Breast epithelium (tissue), 4 donors: ENCODE measurements at regions not wholly inside any gene's neighbourhood (a gene's known extent, or its start where the extent isn't known, plus 50 kb on each side); places are given as distances from the start of the nearest gene placed in this dataset.

Experiments
- DNase-seq, 2 donors: peaks; one replicate each; pipeline ENCODE4 v3.0.0-alpha.2; 2019; ENCODE audit warnings: low spot score in 2 of 2
- H3K27ac ChIP-seq, 2 donors: fragments of 200-600 bp; sonication (generic) in 1 of 2; one replicate each; pipeline ENCODE4 v1.5.1; 2016 to 2019; ENCODE audit warnings: mild to moderate bottlenecking in 1 of 2
- H3K27me3 ChIP-seq, 2 donors: fragments of 200-600 bp; sonication (generic) in 1 of 2; one replicate each; pipeline versions ENCODE4 v1.5.1 to v1.6.0; 2017 to 2019; ENCODE audit warnings: control low read depth in 1 of 2, mild to moderate bottlenecking in 1 of 2
- H3K36me3 ChIP-seq: fragments of 200-600 bp; one replicate; pipeline ENCODE4 v1.5.1; 2019
- H3K4me1 ChIP-seq, 2 donors: fragments of 200-600 bp; sonication (generic); one replicate each; pipeline ENCODE4 v1.5.1; 2016 to 2019; ENCODE audit warnings: control low read depth in 1 of 2
- H3K4me3 ChIP-seq, 3 donors: fragments of 200-600 bp; sonication (generic); 1 replicate in 2 of 3; 2 replicates in 1 of 3; pipeline ENCODE4 v1.5.1; 2016 to 2019; ENCODE audit warnings: mild to moderate bottlenecking in 3 of 3, moderate library complexity in 2 of 3
- H3K9me3 ChIP-seq, 2 donors: fragments of 200-600 bp; sonication (generic) in 1 of 2; one replicate each; pipeline ENCODE4 v1.5.1; 2016 to 2019; ENCODE audit warnings: control low read depth in 1 of 2
- POLR2A ChIP-seq: fragments of 450-650 bp; IDR thresholded peaks from one replicate; pipeline ENCODE4 v1.6.1; 2016; ENCODE audit warnings: antibody characterized with exemption, mild to moderate bottlenecking, moderate library complexity
- POLR2AphosphoS5 ChIP-seq, 3 donors: sonication (generic); formaldehyde crosslinking; IDR thresholded peaks; one replicate each; pipeline ENCODE4 v1.6.1; 2017; ENCODE audit warnings: antibody characterized with exemption in 3 of 3
- intact Hi-C: fragments of 100-400 bp; cut with DNase I; formaldehyde crosslinking; loops from one replicate; pipeline ENCODE4 v1.15.1; 2023; ENCODE audit warnings: low total_unique reads
- TF ChIP-seq, protein P1 (sequence below), 3 donors: fragments of 450-650 bp; IDR thresholded peaks; one replicate each; pipeline ENCODE4 v1.5.1; 2016 to 2017; ENCODE audit warnings: antibody characterized with exemption in 3 of 3, mild to moderate bottlenecking in 3 of 3, moderate library complexity in 3 of 3

DNA sequence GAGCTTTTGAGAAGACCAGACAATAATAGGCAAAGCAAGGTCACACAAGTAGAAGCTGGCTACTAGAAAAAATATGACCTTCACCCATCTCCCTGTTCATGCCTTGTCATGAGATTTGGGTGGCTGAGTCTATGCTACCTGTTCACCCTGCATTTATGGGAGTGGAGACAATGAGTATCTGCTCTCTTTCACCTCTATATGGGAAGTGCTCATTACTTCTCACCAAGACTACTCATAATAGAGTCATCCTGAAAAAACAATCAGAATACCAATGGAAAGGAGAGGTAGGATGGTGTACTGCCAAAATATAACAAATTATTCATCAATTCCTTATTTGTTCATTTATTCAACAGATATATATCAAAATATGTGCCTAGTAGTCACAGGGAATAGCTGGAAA lies 921.8 kb upstream of the INTU start:
- H3K27me3 ChIP-seq: no peaks in the 10 kb centered on the region
- H3K4me3 ChIP-seq: no peak overlapping the region
- no peak for DNase-seq
- no peaks in the 10 kb centered on the region for H3K36me3 ChIP-seq
- no peaks in the 10 kb centered on the region for H3K4me1 ChIP-seq
- TF ChIP-seq POLR2AphosphoS5 (IDR thresholded peaks at IDR 0.05) (no peak), POLR2A (no peak)
- TF ChIP-seq, protein P1, sequence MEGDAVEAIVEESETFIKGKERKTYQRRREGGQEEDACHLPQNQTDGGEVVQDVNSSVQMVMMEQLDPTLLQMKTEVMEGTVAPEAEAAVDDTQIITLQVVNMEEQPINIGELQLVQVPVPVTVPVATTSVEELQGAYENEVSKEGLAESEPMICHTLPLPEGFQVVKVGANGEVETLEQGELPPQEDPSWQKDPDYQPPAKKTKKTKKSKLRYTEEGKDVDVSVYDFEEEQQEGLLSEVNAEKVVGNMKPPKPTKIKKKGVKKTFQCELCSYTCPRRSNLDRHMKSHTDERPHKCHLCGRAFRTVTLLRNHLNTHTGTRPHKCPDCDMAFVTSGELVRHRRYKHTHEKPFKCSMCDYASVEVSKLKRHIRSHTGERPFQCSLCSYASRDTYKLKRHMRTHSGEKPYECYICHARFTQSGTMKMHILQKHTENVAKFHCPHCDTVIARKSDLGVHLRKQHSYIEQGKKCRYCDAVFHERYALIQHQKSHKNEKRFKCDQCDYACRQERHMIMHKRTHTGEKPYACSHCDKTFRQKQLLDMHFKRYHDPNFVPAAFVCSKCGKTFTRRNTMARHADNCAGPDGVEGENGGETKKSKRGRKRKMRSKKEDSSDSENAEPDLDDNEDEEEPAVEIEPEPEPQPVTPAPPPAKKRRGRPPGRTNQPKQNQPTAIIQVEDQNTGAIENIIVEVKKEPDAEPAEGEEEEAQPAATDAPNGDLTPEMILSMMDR (IDR thresholded peaks at IDR 0.05): no peak
- intact Hi-C loops: no loop called here
- no peak overlapping the region for H3K27ac ChIP-seq
- no peaks in the 10 kb centered on the region for H3K9me3 ChIP-seq

DNA sequence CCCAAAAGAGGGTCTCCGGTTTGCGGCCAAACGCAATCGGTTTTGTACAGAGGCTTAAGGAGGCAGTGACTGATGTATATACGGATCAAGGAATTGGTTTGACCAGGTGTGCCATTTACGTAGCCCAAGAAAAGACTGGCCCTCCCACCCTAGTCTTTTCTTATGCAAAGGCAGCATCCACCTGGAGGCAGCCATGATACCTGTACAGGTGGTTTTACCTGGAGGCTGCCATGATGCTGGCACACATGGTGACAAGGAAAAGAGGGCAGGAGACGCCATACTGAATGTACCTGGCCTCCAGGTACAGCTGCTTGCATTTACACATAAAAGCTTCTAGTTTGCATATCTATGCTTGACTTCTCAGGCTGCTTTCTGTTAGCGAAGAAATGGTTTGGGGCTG lies 917.7 kb upstream of the INTU start:
- intact Hi-C loops: no loop called here
- TF ChIP-seq, protein P1 (IDR thresholded peaks at IDR 0.05): no peak
- TF ChIP-seq POLR2AphosphoS5 (IDR thresholded peaks at IDR 0.05) (no peak), POLR2A (no peak)
- no peaks in the 10 kb centered on the region for H3K27me3 ChIP-seq
- H3K27ac ChIP-seq: no peak overlapping the region
- H3K4me1 ChIP-seq: no peaks in the 10 kb centered on the region
- H3K9me3 ChIP-seq: no peaks in the 10 kb centered on the region
- H3K4me3 ChIP-seq: no peak overlapping the region
- no peak for DNase-seq
- no peaks in the 10 kb centered on the region for H3K36me3 ChIP-seq

DNA sequence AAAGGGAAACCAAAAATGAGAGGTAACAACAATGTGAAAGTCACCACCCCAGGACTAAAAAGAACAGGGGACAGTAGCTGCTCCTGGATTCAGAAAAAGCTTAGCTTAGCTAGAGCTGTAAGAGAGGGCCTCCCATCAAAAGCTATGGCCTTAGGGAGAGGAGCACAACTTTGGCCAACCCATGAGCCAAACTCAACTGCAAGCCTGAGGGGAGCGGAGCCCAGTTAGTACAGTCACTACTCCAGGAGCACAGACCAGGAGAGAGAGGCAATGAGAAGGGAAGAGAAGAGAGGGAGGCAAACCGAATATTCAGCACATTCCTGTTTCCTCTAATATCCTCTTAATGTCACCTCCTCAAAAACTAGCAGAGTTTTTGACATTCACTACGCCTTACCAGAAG lies 917.1 kb upstream of the INTU start:
- intact Hi-C loops: no loop called here
- Histone ChIP-seq H3K4me3 (no peak overlapping the region), H3K4me1 (no peaks in the 10 kb centered on the region), H3K9me3 (no peaks in the 10 kb centered on the region), H3K27me3 (no peaks in the 10 kb centered on the region), H3K36me3 (no peaks in the 10 kb centered on the region), H3K27ac (no peak overlapping the region)
- DNase-seq: no peak
- TF ChIP-seq, protein P1 (IDR thresholded peaks at IDR 0.05): no peak
- TF ChIP-seq POLR2AphosphoS5 (IDR thresholded peaks at IDR 0.05): no peak
- TF ChIP-seq POLR2A: no peak

DNA sequence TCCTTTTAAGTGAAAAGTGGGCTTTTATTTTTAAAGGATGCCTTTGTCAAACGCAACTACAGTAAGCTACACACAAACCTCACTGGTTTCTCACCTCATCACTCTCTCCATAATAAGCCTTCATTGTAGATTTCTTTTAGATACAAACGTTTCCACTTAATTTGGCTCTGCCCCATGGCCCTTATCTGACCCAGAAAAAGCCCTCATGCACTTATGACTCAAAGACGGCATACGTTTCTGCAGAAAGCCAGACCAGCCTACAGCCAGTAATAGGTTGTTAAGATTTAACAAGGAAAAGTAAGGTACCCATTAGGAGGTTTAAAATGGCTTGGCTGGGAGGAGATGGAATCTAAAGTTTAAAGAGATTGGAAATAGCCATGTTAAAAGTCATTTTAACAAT lies 914.6 kb upstream of the INTU start:
- no peak for TF ChIP-seq POLR2A
- TF ChIP-seq, protein P1 (IDR thresholded peaks at IDR 0.05): no peak
- no peak for TF ChIP-seq POLR2AphosphoS5 (IDR thresholded peaks at IDR 0.05)
- intact Hi-C loops: no loop called here
- H3K27ac ChIP-seq: no peak overlapping the region
- H3K36me3 ChIP-seq: no peaks in the 10 kb centered on the region
- DNase-seq: no peak
- H3K9me3 ChIP-seq: no peaks in the 10 kb centered on the region
- no peak overlapping the region for H3K4me3 ChIP-seq
- H3K4me1 ChIP-seq: no peaks in the 10 kb centered on the region
- H3K27me3 ChIP-seq: no peaks in the 10 kb centered on the region

DNA sequence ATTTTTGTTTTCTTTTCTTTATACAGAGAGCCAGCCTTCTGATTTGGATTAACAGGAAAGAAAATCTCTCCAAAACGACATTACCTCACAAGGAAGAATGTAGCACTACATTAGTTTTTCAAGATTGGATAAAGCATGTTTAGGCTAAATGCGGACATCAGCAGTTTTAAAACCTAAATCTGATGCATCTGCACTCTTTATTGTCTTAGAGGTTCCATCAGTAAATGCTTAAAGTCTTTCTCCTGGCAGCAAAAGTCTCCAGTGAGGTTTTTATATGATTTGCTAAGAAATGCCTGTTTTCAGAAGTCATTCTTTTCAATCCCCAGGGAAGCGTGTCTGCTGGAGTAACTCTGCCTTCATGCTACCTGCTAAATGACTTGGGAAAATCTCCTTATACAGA lies 912.9 kb upstream of the INTU start:
- Histone ChIP-seq H3K27me3 (no peaks in the 10 kb centered on the region), H3K36me3 (no peaks in the 10 kb centered on the region), H3K4me3 (no peak overlapping the region), H3K4me1 (no peaks in the 10 kb centered on the region), H3K27ac (no peak overlapping the region), H3K9me3 (no peaks in the 10 kb centered on the region)
- intact Hi-C loops: no loop called here
- no peak for DNase-seq
- TF ChIP-seq POLR2A (no peak), POLR2AphosphoS5 (IDR thresholded peaks at IDR 0.05) (no peak)
- TF ChIP-seq, protein P1 (IDR thresholded peaks at IDR 0.05): no peak
